Amygdala (tissue), 56 donors: ENCODE measurements at regions not wholly inside any gene's neighbourhood (a gene's known extent, or its start where the extent isn't known, plus 50 kb on each side); places are given as distances from the start of the nearest gene placed in this dataset.

Source experiments
- DNase-seq, 56 donors: peaks; one replicate each; lab custom pipeline; 2025; lab: John Stamatoyannopoulos, UW

DNA sequence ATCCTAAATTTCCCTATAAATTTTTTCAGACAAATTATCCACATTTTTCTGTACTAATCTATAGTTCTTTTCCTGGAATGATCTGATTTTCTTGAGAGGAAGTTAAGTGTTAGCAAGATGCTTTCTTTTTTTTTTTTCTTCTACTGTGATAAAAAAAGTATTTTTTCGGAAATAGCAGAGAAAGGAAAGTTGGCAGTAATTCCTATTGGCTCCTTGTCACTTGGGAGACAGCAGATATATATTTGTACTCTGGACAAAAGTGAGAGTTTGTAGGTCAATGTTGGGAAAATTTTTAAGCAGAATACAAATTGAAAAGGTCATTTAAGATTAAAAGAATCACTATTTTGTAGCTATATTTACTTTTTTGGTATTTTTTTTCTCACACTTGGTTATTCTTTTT is 635.7 kb upstream of the NRXN1 start:
- DNase-seq, result no peak

- no peak for DNase-seq
These were observed 630.3 kb upstream of the NRXN1 start for GRCh38 chr2:51662187-51662586.

GRCh38 chr2:51657849-51658248 is 625.9 kb upstream of the NRXN1 start:
- DNase-seq, result no peak

- no peak for DNase-seq
These were observed 618.8 kb upstream of the NRXN1 start for GRCh38 chr2:51650769-51651168.

GRCh38 chr2:51649366-51649765 is 617.4 kb upstream of the NRXN1 start:
- no peak for DNase-seq

DNA sequence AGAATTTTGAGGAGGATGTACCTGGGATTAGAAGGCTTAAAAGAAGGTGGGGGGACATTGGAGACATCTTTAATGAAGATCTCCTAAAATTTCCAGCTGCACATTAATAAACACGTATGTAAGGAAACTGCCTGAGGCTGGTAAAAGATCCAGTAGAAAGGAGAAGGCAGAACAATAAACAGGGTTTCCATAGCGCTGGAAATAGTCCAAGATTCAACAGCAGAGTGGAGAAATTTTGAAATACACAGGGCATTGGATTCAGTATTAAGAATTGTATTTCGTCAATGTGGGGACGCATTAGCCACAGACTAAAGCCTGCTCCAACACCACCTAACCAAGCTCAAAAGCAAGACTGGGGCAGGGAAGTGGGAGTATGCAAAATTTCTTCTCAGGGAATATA is 606.9 kb upstream of the NRXN1 start:
- no peak for DNase-seq

- DNase-seq, result no peak
These were observed 601.1 kb upstream of the NRXN1 start for GRCh38 chr2:51633073-51633472.

GRCh38 chr2:51629406-51629805 is 597.5 kb upstream of the NRXN1 start:
- DNase-seq, result no peak

- DNase-seq, result no peak
These were observed 597.0 kb upstream of the NRXN1 start for GRCh38 chr2:51628917-51629316.

DNA sequence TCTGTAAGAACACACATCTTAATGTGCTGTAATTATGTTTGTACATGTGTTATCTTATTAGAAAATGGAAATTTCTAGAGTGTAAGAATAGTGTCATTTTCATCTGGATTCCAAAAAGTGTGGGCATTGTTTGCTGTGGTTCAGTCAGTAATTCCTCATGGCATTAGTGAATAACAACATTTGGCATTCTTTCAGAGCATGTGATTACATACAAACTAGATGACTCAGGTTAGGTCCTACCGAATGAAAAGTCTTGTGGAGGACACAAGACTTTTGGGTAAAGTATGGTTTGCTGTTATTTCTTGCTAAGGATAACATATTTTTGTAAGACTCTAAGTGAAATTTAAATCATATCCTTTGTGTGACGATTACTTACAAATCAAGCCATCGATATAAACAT is 593.1 kb upstream of the NRXN1 start:
- DNase-seq, result no peak

- DNase-seq, result no peak
These were observed 588.9 kb upstream of the NRXN1 start for GRCh38 chr2:51620796-51621195.

- DNase-seq, result no peak
These were observed 588.0 kb upstream of the NRXN1 start for GRCh38 chr2:51619961-51620360.

DNA sequence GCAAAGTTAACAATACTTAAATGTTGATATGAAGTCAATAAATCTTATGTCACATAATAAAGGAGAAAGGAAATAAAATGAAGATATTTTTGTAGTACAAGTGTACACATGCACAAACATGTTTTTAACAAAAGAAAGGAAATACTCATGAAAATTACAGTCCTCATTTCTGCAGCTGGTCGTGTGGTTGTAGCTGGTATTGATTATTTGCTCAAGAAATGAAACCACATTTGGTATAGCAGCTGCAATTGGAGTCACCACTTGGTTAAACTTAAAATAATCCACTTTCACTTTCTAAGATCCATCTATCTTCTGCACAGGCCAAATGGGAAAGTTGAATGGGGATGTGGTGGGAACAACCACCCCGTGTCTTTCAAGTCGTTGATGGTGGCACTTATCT is 580.5 kb upstream of the NRXN1 start:
- no peak for DNase-seq

DNA sequence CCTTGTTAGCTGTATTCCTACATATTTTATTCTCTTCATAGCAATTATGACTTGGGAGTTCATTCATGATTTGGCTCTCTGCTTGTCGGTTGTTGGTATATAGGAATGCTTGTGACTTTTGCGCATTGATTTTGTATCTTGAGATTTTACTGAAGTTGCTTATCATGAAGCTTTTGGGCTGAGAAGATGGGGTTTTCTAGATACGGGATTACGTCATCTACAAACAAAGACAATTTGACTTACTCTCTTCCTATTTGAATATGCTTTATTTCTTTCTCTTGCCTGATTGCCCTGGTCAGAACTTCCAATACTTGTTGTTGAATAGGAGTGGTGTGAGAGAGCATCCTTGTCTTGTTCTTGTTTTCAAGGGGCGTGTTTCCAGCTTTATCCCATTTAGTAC is 569.8 kb upstream of the NRXN1 start:
- no peak for DNase-seq

DNA sequence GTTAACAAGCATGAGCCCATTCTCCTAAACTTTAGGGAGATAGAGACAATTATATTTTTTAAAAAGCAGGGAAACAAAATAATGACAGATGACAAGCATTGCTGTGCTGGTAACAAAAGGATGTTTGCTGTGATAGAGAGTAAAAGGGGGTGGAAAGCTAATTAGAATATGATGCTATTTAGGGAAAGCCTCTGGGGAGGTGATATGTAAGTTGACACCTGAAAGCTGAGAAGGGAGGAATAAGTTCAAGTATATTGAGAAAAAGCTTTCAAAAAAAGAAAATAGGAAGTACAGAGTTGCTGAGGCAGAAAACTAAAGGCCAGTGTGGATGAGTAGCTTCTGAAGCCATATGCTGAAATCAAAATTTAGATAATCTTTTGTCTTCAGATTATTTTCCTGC is 565.2 kb upstream of the NRXN1 start:
- DNase-seq, result no peak

DNA sequence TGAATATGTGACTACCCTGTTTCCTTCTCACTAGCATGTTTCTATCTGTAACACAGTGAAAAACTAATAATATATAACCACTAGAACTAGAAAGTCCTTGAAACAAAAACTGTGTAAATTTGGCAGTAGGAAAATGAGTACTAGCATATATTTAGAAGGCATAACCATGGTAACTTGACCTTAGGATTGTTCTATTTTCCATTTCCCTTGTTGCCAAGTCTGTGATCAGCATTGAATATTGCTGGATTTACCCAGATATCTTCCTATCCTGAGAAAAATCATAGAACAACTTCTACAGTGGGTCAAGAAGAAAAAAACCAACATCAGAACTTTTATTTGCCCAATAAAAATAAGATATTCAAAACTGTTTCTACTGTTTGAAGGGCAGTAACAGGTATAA is 563.9 kb upstream of the NRXN1 start:
- DNase-seq, result no peak

DNA sequence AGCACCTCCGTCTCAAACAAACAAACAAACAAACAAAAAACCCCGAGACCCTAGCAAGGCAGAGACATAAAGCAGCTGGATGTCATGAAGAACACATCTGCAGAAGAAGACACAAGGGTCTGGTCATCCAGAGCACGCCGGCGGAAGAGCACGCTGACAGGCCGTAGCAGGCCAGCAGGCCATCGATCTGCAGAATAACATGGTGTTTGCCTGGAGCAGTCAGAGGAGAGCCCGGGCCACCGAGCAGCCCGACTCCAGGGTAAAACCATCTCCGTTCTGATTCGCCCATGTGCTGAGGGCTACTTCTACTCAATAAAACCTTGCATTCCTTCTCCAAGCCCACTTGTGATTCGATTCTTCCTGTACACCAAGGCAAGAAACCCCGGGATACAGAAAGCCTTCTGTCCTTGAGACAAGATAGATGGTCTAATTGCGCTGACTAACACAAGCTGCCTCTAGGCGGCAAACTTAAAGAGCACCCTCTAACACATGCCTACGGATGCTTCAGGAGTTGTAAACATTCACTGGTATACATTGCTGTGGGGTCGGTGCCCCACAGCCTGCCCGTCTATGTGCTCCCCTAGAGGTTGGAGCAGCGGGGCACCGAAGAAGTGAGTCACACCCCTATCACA is 549.8 kb upstream of the NRXN1 start:
- DNase-seq, result no peak

DNA sequence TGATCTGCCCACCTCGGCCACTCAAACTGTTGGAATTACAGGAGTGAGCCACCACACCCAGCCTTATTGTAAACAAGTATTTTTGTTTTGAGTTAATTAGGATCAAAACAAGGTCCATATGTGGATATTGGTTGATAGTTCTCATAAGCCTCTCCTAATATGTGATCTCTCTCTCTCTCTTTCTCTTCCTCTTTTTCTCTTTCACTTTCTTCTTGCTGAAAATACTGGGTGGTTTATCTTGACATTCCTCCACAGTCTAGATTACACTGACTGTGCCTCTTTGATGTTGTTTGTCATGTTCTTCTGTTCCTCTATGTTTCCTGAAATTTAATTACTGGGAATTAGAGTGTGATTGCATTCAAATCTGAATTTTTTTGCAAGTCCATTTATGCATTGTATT is 547.5 kb upstream of the NRXN1 start:
- no peak for DNase-seq

DNA sequence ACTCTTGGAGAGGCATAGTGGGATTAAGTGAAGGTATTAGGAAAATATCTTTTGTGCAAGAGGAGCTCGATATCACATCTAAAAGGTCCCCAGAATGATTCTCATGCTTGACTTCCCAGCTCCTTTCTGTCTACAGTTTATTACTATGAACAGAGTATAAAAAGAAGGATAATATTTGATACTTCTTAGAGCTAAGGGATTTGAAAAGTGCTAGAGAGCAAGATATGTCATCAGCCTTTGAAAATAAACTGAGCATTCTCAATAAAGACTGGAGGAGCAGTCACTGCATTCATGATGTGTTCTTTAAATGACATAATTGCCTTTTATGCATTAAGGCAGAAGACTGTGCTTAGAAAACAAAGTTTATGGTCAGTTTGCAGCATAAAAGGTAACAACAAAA is 543.2 kb upstream of the NRXN1 start:
- no peak for DNase-seq

GRCh38 chr2:51559026-51559425 is 527.1 kb upstream of the NRXN1 start:
- no peak for DNase-seq

DNA sequence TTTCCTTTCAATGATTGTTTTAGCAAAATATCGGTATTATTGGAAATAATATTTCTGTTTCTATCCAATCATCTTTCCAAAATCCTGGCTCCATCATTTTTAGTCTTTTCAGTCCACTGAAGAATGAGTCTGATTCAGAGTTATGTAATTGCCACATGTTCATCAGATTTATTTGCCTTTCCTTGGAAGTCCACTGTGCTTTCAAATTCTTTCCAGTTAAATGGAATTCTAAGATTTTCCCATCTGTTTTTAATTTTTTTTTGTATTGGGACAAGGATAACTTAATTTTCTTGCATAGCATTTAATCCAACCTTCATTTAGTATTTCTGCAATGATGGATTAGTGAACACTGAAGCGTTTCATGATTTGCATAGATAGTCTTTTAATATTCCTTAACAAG is 521.5 kb upstream of the NRXN1 start:
- DNase-seq, result no peak

GRCh38 chr2:51535763-51536162 is 503.8 kb upstream of the NRXN1 start:
- no peak for DNase-seq

DNA sequence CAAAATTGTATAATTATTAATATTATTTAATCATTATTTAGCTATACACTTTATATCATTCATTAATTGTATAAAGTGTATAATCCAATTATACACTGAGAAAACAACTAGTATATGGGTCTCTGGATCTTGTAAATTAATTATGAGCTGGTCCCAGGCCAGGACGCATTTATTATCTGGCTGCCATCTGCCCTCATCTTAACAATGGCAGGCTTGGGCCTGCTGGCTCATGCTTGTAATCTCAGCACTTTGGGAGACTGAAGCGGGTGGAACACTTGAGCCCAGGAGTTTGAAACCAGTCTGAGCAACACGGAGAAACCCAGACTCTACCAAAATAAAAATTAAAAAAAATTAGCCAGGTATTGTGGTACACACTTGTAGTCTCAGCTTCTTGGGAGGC is 502.2 kb upstream of the NRXN1 start:
- no peak for DNase-seq
